ENCODE measurements at regions not wholly inside any gene's neighbourhood (a gene's known extent, or its start where the extent isn't known, plus 50 kb on each side); places are given as distances from the start of the nearest gene placed in this dataset.

DNA sequence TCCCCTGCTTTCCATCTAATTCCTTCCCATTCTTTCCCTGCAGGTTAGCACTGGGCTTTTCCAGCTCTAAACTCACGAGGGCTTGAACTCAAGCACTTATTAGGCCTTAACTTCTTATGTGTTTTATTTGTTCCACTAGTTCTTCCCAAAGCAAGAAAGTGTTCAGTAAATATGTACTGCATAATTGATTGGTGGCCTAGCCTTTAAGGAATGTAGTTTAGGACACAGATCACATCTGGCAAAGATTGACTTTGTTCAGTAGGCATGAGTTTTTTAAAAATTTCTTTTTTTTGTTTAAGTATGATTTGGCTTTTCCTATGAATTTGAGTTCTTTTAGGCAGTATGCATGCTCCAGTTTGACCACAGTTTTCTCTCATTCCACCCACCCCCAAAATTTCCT lies 285.2 kb downstream of the NPR3 start:
- no peak for DNase-seq (ENCODE audit: low read depth)
- TF ChIP-seq, protein P1, sequence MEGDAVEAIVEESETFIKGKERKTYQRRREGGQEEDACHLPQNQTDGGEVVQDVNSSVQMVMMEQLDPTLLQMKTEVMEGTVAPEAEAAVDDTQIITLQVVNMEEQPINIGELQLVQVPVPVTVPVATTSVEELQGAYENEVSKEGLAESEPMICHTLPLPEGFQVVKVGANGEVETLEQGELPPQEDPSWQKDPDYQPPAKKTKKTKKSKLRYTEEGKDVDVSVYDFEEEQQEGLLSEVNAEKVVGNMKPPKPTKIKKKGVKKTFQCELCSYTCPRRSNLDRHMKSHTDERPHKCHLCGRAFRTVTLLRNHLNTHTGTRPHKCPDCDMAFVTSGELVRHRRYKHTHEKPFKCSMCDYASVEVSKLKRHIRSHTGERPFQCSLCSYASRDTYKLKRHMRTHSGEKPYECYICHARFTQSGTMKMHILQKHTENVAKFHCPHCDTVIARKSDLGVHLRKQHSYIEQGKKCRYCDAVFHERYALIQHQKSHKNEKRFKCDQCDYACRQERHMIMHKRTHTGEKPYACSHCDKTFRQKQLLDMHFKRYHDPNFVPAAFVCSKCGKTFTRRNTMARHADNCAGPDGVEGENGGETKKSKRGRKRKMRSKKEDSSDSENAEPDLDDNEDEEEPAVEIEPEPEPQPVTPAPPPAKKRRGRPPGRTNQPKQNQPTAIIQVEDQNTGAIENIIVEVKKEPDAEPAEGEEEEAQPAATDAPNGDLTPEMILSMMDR (IDR thresholded peaks at IDR 0.05; ENCODE audit: insufficient read depth, low read depth, low read length, missing control alignments): no peak
- no peak overlapping the region for H3K4me3 ChIP-seq (ENCODE audit: low read length)

DNA sequence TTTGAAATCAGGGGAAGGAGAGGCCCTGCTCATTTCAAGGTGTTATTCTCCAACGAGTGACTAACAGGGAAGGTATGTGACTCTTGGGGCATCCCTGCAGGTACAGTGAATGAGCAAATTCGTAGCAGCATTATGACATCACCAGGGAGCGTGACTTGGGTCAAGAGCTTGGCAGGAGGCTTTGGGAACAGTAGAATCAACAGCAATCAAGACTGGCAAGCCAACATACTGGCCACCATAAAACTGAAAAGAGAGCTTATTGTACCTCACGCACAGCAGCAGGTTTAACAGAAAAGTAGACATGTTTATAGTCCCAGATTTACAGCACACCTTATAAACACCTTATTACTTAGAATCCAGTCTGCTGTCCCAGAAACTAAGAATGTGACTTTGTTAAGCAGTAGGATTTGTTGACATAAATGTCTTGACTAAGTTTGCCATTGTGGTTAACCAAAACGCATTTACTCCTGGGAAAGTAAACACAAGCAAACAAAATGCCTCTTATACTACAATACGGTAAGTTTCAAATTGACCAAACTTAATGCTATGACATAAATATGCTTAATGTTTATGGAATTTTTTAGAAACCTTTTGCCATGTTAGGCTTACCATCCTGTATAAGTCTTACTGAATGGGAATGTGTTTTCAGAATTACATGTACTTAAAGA lies 297.8 kb downstream of the NPR3 start:
- TF ChIP-seq, protein P1 (IDR thresholded peaks at IDR 0.05; ENCODE audit: insufficient read depth, low read depth, low read length, missing control alignments): no peak
- DNase-seq (ENCODE audit: low read depth): peak; percentile 94
- H3K4me3 ChIP-seq (ENCODE audit: low read length): no peak overlapping the region

GRCh38 chr5:33010846-33011245 lies 299.7 kb downstream of the NPR3 start:
- TF ChIP-seq, protein P1 (IDR thresholded peaks at IDR 0.05; ENCODE audit: insufficient read depth, low read depth, low read length, missing control alignments): no peak

DNA sequence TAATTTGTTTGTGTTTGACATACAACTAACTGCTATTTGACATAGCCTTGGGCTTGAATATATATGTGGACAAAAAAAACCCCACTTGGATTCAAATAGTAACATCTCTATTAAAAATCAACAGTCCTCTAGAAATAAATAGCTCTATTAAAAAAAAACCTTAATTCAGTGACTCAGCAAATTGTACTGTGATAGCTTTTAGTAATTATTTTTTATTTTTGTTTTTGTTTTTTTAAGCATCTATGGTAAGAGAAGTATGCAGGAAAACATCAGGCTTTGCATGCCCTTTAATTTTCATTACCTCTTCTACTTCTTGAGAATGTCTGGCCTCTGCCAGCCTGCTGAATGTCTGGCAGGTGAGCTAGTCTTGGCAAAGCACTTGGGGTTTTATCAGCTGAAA lies 300.7 kb downstream of the NPR3 start:
- no peak for DNase-seq (ENCODE audit: low read depth)
- TF ChIP-seq, protein P1 (IDR thresholded peaks at IDR 0.05; ENCODE audit: insufficient read depth, low read depth, low read length, missing control alignments): no peak
- H3K4me3 ChIP-seq (ENCODE audit: low read length): no peak overlapping the region

More at GRCh38 chr5:33010846-33011245, 299.7 kb downstream of the NPR3 start:
- no peak for DNase-seq (ENCODE audit: low read depth)
- H3K4me3 ChIP-seq (ENCODE audit: low read length): no peak overlapping the region

DNA sequence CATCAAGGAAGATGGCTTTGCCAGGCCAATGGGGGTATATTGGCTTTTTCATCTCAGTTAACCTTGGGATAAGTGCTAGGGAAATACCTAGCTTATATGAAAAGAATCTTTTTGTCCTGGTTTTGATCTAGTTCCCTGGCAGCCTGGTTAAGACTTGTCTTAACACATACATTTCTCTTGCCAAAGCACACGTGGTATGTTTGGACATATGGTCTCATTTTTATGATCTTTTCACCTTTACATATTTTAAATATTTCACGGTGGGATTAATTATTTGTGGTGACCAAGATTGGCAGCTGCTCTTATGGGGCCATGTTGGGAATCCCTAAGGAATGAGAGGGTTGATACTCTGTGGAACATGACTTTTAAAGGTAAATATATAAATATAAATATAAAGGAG lies 312.5 kb downstream of the NPR3 start:
- DNase-seq (ENCODE audit: low read depth): peak; percentile 20
- TF ChIP-seq, protein P1 (IDR thresholded peaks at IDR 0.05; ENCODE audit: insufficient read depth, low read depth, low read length, missing control alignments): no peak
- H3K4me3 ChIP-seq (ENCODE audit: low read length): no peak overlapping the region

DNA sequence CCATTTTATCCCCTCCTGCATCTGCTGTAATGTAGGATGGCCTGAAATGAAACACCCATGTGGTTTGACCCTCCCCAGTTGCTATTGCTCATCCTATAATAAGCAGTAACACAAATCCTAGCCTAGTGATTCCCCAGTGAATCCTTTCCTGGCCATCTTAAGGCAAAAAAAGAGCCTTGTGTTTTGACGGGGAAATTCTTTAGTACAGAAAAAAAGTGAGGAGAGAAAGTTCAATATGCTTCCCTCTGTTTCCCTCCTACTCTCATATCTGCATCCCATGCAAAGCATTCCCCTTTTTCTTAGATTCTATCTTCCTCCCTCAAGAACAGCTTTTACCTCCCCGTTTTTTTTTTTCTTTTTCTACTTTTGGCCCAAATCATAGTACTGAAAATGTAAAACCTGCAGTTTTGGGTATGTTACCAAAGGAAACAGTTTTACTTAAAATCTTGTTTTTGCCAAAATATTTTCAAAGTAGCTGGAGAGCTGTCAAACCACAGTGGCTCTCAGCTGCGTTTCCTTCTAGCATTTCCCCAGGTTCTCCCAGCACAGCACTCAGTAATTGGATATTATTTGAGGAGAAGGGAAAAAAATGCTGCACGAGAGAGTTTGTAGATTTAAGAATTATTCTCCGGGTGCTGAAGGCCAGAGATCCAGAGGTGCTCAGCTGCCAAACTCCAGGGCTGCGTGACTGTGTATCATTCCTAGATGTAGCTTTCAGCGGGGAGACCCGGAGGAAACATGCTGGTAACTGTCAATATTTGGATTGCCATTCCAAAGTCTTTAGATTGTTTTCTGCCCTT lies 321.4 kb downstream of the NPR3 start:
- TF ChIP-seq, protein P1 (IDR thresholded peaks at IDR 0.05; ENCODE audit: insufficient read depth, low read depth, low read length, missing control alignments): no peak
- no peak overlapping the region for H3K4me3 ChIP-seq (ENCODE audit: low read length)
- DNase-seq (ENCODE audit: low read depth): no peak

Data from epithelial cell of esophagus (primary cell).